NCI-H146 treated with DMSO at 0.1 percent for 48 hours (cell line): ENCODE measurements at regions not wholly inside any gene's neighbourhood (a gene's known extent, or its start where the extent isn't known, plus 50 kb on each side); places are given as distances from the start of the nearest gene placed in this dataset.

ENCODE experiments used
- DNase-seq: peaks from one replicate; lab custom pipeline; 2025; ENCODE audit not compliant: unreplicated experiment; lab: John Stamatoyannopoulos, UW

- no peak for DNase-seq
Observed at GRCh38 chr12:77777274-77777673, 53.4 kb upstream of the NAV3 start.

GRCh38 chr12:77774761-77775160, 55.9 kb upstream of the NAV3 start:
- no peak for DNase-seq

DNA sequence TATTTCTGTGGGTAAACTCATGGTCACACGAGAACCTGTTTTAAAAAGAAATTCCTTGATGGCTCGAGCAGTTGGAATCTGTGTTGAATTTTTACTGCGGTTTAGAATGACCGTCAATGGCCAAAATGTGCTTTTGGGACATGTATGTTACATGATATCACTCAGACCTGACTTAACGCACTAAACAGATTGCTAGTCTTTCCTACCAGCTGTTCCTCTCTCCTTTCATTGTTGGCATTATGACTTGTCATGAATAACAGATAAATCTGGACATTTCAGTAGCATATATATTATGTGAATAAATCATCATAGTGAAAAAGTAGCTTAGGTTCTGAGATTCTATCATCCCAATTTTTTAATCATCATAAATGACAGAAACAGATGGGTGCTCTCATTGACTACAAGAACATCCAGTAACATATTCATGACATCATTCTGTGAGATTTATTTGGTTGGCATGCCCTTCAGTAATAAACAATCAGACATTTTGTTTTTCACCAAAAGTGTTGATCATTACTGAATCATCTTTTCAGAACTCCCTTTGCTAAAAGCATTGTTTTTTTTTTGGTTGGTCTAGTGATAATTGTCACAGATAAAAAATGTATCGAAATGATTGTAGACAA, 57.9 kb upstream of the NAV3 start:
- no peak for DNase-seq

GRCh38 chr12:77768558-77768957, 62.1 kb upstream of the NAV3 start:
- no peak for DNase-seq

- DNase-seq, result no peak
Observed at GRCh38 chr12:77767756-77768343, 62.8 kb upstream of the NAV3 start.

- DNase-seq, result no peak
Observed at GRCh38 chr12:77767335-77767734, 63.4 kb upstream of the NAV3 start.

DNA sequence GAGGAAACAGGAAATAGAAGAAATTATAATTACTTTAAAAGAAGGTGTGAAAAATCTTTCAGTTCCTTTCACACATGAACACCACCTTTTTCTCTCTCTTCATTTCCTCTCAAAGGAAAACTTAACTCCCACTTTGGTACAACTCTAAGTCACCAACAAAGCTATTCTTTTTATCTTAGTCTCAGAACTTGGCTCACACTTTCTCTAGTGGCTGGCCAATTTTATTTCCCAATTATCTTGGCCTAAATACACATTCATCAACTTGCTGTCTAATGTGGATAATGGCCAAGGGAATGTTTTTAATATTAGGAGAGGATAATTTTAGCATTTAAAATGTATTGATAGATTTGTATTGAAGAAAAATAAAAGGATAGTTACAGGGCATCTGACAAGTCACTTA, 64.5 kb upstream of the NAV3 start:
- DNase-seq, result no peak

GRCh38 chr12:77761286-77761685, 69.4 kb upstream of the NAV3 start:
- DNase-seq, result no peak

DNA sequence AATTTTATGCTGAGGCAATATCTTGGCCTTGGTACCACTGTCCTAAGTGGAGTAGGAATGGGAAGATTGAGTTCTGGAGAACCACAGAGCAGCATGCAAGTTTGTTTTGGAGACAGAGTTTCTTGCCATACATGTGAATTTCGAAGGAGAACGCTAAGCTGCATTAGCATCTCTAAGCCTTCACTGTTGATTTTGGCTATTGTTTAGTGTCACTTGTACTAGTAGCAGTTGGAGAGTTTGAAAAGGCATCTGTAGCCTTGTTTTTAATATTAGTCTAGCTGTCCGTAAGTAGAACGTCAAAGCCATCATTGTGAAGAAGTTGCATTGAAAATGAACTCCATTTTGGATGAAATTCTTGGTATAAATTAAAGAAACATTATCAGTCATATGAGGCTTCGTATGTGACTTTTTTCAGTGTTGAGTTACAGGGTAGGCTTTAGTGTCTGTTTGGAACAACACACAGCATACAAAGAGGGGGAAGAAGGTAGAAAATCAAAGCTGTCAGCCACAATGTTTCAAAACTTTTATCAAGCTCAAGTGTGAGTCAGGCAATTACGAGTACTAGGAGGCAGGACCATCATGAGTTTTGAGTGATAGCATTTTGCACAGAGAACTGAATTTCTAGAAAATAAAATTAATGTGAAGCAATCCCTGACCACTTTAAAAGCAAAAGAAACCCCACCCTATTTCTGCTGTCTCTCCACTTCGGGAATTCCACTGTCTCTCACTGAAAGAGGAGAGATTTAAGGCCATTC, 70.2 kb upstream of the NAV3 start:
- no peak for DNase-seq

GRCh38 chr12:77754086-77754485, 76.6 kb upstream of the NAV3 start:
- no peak for DNase-seq

DNA sequence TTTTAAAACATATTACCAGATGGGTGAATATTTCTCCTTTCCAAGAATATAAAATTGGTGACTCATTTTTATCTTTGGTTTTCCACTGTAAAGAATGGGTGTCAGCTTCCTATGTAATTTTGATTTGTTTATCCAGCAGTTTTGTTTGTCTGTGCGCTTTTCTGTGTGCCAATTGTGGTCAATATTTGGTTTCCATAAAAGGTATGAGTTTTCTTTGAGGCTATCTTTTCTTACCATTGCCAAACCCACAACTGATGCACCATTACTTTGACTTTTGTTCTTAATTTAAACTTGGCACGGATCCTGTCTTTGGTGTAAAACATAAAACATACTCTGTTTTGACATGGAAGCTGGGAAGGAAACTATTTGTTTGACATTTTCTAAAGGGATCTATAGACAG, 78.8 kb upstream of the NAV3 start:
- DNase-seq, result peak; percentile 67

GRCh38 chr12:77746096-77746495, 84.6 kb upstream of the NAV3 start:
- peak; percentile 91 for DNase-seq

- DNase-seq, result no peak
Observed at GRCh38 chr12:77745624-77746023, 85.1 kb upstream of the NAV3 start.

DNA sequence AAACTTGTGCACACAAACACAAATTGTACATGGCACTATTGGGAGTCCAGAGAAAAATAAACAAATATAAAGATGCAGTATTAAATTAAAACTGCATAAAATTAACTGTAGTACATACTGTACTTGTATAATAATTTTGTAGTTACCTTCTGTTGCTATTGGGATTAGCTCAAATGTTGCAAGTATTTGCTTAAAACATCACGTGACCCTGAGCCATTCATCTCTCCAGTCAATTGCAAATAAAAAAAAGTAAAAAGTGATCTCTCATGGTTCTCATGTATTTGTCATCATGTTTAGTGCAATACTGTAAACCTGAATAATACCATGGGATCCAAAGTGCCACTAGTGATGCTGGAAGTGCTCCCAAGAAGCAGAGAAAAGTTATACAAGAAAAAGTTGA, 88.1 kb upstream of the NAV3 start:
- no peak for DNase-seq

- DNase-seq, result no peak
Observed at GRCh38 chr12:77741974-77742517, 88.6 kb upstream of the NAV3 start.

- DNase-seq, result no peak
Observed at GRCh38 chr12:77736219-77736965, 94.3 kb upstream of the NAV3 start.

DNA sequence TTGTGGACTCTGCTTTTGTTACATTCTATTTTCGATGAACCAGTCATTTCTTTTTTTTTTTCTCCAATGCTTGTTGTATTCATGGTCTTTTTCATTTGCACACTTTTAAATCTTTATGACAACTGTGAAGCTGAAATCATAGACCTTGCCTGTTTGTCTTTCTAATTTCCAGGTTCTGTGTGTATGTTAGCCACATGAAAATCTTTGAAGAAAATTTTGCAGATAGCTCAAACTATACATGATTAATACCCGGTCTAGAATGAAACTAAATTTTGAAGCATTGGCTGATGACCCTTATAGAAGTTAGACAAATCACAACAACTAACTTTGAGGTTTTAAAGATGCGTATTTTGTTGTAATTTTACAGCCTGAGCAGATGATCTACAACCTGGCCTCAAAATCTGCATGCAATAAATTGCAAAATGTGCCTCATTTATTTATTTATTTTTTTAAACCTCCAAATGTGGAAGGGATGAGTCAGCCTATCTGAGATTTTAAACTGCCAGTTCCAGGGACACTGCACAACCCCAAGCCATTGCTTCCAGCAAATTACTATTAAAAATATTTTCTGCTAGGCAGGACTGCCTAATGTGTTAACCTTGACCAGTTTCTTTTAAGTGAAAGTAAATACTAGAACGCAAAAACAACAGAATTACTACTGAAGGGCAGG, 96.3 kb upstream of the NAV3 start:
- no peak for DNase-seq

DNA sequence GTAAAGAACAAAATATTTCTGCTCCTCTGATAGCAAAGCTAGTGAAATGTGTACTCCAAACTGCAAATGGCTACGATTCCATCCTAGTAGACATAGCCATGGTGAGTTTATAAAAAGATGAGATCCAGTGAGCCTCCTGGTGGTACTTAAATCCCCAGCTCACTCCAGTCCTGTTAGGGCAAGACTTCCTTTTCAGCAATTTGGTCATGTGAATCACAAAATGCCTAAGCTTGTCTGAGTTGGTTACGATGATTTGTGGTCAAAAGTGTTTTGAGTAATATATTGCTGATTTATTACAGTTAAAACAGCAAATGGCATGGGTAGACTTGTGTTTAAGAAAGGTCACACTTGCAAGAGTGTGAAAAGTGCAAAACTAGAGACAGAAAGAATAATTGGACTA, 102.7 kb upstream of the NAV3 start:
- no peak for DNase-seq

GRCh38 chr12:77727442-77728001, 103.2 kb upstream of the NAV3 start:
- no peak for DNase-seq

DNA sequence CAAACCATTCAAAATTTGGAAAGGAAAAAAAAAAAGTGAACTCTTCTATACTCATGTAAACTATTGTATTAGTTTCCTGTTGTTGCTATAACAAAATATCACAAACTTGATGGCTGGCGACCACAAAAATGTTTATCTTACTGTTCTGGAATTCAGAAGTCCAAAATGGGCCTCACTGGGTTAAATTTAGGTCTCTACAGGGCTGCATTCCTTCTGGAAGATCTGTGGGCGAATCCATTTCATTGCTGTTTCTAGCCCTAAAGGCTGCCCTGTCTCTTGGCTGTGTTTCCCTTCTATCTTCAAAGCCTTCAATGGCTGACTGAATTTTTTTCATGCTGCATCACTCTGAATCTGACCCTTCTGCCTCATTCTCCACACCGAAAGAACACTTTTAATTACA, 105.1 kb upstream of the NAV3 start:
- no peak for DNase-seq
